RWPE2 (cell line): ENCODE measurements at regions not wholly inside any gene's neighbourhood (a gene's known extent, or its start where the extent isn't known, plus 50 kb on each side); places are given as distances from the start of the nearest gene placed in this dataset.

ENCODE experiments used
- ATAC-seq: fragments of 200-7000 bp; cut with Tn5 transposase; 3 replicates; pipeline ENCODE4 v1.9.1; 2021; ENCODE audit warnings: low read depth
- DNase-seq: peaks from one replicate; pipeline ENCODE4 v3.0.0-alpha.2; 2020; ENCODE audit warnings: low spot score
- H3K27ac ChIP-seq: fragments of 450-650 bp; 2 replicates; pipeline ENCODE4 v1.5.1; 2017; ENCODE audit warnings: mild to moderate bottlenecking; ENCODE audit not compliant: poor library complexity, severe bottlenecking
- H3K27me3 ChIP-seq: fragments of 250-450 bp; sonication (Bioruptor Pico); 2 replicates; pipeline ENCODE4 v1.5.1; 2021; ENCODE audit warnings: mild to moderate bottlenecking, moderate library complexity; ENCODE audit not compliant: insufficient read depth, poor library complexity, severe bottlenecking
- H3K36me3 ChIP-seq: fragments of 250-450 bp; sonication (Bioruptor Pico); 2 replicates; pipeline ENCODE4 v1.5.1; 2020; ENCODE audit warnings: low read depth, mild to moderate bottlenecking, moderate library complexity
- H3K4me1 ChIP-seq: fragments of 250-450 bp; sonication (Bioruptor Pico); 2 replicates; pipeline ENCODE4 v1.5.1; 2021; ENCODE audit warnings: mild to moderate bottlenecking, moderate library complexity; ENCODE audit not compliant: insufficient read depth, poor library complexity, severe bottlenecking
- H3K4me3 ChIP-seq: fragments of 250-450 bp; sonication (Bioruptor Pico); 2 replicates; pipeline ENCODE4 v1.5.1; 2021; ENCODE audit warnings: mild to moderate bottlenecking, moderate library complexity; ENCODE audit not compliant: severe bottlenecking
- H3K9me3 ChIP-seq: fragments of 250-450 bp; sonication (Bioruptor Pico); 2 replicates; pipeline ENCODE4 v1.5.1; 2021; ENCODE audit warnings: mild to moderate bottlenecking, moderate library complexity; ENCODE audit not compliant: severe bottlenecking
- CTCF ChIP-seq: fragments of 450-650 bp; IDR thresholded peaks from one replicate; pipeline ENCODE4 v1.5.1; 2017; ENCODE audit warnings: mild to moderate bottlenecking, moderate library complexity; ENCODE audit not compliant: poor library complexity, severe bottlenecking

GRCh38 chr3:151600783-151601182, 132.9 kb upstream of the AADACL2 start:
- H3K27ac ChIP-seq, result no peak overlapping the region
- no peaks in the 10 kb centered on the region for H3K4me1 ChIP-seq
- H3K36me3 ChIP-seq, result no peaks in the 10 kb centered on the region
- H3K27me3 ChIP-seq, result no peaks in the 10 kb centered on the region
- ATAC-seq, result no peak
- no peaks in the 10 kb centered on the region for H3K9me3 ChIP-seq
- no peak for DNase-seq
- TF ChIP-seq CTCF, result no peak
- H3K4me3 ChIP-seq, result no peak overlapping the region

- Histone ChIP-seq H3K9me3 (no peaks in the 10 kb centered on the region), H3K27me3 (no peaks in the 10 kb centered on the region), H3K4me1 (no peaks in the 10 kb centered on the region), H3K4me3 (no peak overlapping the region), H3K36me3 (no peaks in the 10 kb centered on the region), H3K27ac (no peak overlapping the region)
- DNase-seq (no peak), ATAC-seq (no peak)
- TF ChIP-seq CTCF, result no peak
Measured at GRCh38 chr3:151599103-151599672, 134.5 kb upstream of the AADACL2 start.

DNA sequence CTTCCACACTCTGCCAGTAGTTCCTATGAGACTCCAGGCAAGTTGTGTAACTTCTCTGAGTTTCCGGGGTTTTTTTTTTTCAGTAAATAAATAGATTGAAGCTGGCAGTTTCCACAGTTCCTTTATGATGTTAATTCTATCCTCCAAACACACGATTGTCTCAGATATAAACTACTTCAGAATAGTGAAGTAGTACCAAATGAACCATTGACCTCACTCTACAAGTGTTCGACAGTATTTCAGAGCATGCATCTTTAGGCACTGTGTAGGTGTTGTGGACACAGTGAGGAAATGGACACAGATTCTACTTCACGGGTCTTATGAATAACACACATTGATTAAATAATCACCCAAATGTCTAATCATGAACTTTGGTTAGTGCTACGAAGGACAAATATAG, 136.1 kb upstream of the IGSF10 start:
- no peak for TF ChIP-seq CTCF
- no peak for ATAC-seq
- no peak for DNase-seq

DNA sequence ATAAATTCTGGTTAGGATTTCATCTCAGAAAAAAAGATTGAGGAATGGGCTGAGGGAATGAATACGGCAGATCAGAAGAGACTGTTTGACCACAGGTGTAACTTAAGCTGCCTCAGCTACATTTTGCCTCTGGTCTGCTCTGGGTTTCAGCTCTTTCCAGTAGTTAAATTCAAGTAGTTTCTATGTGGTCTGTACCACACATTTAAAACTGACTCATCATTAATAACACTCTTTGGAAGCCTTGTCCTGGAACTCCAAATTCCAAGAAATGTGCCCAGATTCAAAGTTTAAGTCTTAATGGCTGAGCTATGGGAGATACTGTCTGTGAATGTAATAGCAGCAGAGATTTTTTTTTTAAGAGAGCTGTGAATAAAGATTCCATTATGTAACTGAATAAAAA, 133.1 kb upstream of the IGSF10 start:
- no peaks in the 10 kb centered on the region for H3K27me3 ChIP-seq
- DNase-seq, result no peak
- TF ChIP-seq CTCF, result no peak
- H3K9me3 ChIP-seq, result no peaks in the 10 kb centered on the region
- no peak for ATAC-seq
- H3K36me3 ChIP-seq, result no peaks in the 10 kb centered on the region
- no peak overlapping the region for H3K27ac ChIP-seq
- H3K4me3 ChIP-seq, result no peak overlapping the region
- no peaks in the 10 kb centered on the region for H3K4me1 ChIP-seq

More for the DNA sequence above, 136.1 kb upstream of the IGSF10 start:
- Histone ChIP-seq H3K27me3 (no peaks in the 10 kb centered on the region), H3K4me1 (no peaks in the 10 kb centered on the region), H3K4me3 (no peak overlapping the region), H3K36me3 (no peaks in the 10 kb centered on the region), H3K27ac (no peak overlapping the region), H3K9me3 (no peaks in the 10 kb centered on the region)

DNA sequence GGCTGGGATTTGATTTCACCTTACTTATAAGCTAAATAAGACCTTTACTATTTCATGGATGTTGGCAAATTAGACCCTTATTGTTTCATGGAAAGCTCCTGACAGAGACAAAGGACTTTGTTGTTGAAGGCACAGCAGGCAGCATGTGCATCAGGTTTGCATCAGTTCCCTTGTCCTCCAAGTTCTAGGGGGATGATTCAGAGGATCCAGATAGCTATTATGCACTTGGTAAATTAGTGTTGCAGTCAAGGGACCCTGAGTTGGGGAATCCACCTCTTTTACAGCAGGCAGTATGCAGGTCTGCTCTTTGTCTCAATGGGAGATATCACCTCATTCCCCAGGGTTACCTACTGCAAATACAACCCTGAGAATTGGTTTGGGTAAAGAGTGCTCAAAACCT, 131.4 kb upstream of the IGSF10 start:
- no peak for TF ChIP-seq CTCF
- Histone ChIP-seq H3K9me3 (peaks cover 3% of the 10 kb centered on the region), H3K27ac (no peak overlapping the region), H3K4me1 (no peaks in the 10 kb centered on the region), H3K36me3 (no peaks in the 10 kb centered on the region), H3K27me3 (no peaks in the 10 kb centered on the region), H3K4me3 (no peak overlapping the region)
- ATAC-seq, result no peak
- DNase-seq, result no peak
